ENCODE measurements at regions not wholly inside any gene's neighbourhood (a gene's known extent, or its start where the extent isn't known, plus 50 kb on each side); places are given as distances from the start of the nearest gene placed in this dataset.

DNA sequence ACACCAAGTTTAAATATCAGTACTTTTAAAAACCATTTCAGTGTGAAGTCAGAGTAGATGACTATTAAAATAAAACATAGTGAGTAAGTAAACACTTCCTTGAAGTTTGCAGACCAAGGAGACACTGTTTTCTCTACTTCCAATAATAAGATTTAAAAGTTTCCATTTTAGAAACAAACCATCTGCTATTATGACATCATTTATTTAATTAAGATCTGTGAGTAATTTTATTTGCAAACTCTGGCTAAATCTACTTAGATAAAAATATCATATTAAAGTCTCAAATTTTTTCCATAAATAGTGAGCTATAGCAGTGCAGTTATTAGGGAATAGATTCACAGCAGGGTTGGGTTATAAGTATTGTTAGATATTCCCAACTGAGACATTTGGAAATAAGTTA is 1267.0 kb upstream of the FLRT2 start:
- intact Hi-C loops (cut with micrococcal nuclease) = no loop called here
- no TSS peak for BruUV-seq (replicated peaks)
- TF ChIP-seq, protein P1, sequence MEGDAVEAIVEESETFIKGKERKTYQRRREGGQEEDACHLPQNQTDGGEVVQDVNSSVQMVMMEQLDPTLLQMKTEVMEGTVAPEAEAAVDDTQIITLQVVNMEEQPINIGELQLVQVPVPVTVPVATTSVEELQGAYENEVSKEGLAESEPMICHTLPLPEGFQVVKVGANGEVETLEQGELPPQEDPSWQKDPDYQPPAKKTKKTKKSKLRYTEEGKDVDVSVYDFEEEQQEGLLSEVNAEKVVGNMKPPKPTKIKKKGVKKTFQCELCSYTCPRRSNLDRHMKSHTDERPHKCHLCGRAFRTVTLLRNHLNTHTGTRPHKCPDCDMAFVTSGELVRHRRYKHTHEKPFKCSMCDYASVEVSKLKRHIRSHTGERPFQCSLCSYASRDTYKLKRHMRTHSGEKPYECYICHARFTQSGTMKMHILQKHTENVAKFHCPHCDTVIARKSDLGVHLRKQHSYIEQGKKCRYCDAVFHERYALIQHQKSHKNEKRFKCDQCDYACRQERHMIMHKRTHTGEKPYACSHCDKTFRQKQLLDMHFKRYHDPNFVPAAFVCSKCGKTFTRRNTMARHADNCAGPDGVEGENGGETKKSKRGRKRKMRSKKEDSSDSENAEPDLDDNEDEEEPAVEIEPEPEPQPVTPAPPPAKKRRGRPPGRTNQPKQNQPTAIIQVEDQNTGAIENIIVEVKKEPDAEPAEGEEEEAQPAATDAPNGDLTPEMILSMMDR (IDR thresholded peaks at IDR 0.05; ENCODE audit: unreplicated experiment) = no peak
- Mint-ChIP-seq H3K36me3 (ENCODE audit: insufficient read depth, unreplicated experiment) (no peaks in the 10 kb centered on the region), H3K27me3 (ENCODE audit: insufficient read depth, unreplicated experiment) (no peaks in the 10 kb centered on the region), H3K27ac (ENCODE audit: low read depth, unreplicated experiment) (no peak overlapping the region), H3K4me3 (ENCODE audit: unreplicated experiment) (no peak overlapping the region), H3K4me1 (ENCODE audit: insufficient read depth, unreplicated experiment) (no peaks in the 10 kb centered on the region), H3K9me3 (ENCODE audit: unreplicated experiment) (no peaks in the 10 kb centered on the region)
- CTCF ChIA-PET = no interaction called here
- POLR2A ChIA-PET = no interaction called here
- DNase-seq (ENCODE audit: unreplicated experiment) = no peak

DNA sequence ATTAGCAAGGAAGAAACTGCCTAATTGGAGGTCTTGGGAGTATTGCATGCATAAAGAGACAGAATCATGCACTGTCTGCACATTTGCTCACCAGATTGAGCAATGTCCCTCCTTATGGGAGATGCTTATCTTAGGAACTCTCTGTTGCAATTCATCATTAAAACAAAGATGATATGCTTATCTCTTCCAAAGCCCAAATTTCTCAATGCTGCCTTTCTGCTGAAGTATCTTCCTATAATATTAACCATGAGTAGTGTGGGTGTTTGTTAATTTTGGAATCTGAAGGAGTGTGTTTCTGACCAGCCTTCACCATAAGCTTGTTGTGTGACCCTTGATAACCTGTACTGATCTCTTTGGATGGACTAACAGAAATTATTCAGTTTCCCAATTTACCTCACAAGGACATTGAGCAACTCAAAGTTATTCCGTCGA is 1257.6 kb upstream of the FLRT2 start:
- no TSS peak for BruUV-seq (replicated peaks)
- no peak overlapping the region for H3K4me3 Mint-ChIP-seq (ENCODE audit: unreplicated experiment)
- H3K4me1 Mint-ChIP-seq (ENCODE audit: insufficient read depth, unreplicated experiment) = no peaks in the 10 kb centered on the region
- H3K27me3 Mint-ChIP-seq (ENCODE audit: insufficient read depth, unreplicated experiment) = no peaks in the 10 kb centered on the region
- no peak overlapping the region for H3K27ac Mint-ChIP-seq (ENCODE audit: low read depth, unreplicated experiment)
- H3K9me3 Mint-ChIP-seq (ENCODE audit: unreplicated experiment) = no peaks in the 10 kb centered on the region
- intact Hi-C loops (cut with micrococcal nuclease) = no loop called here
- CTCF ChIA-PET = no interaction called here
- no peaks in the 10 kb centered on the region for H3K36me3 Mint-ChIP-seq (ENCODE audit: insufficient read depth, unreplicated experiment)
- POLR2A ChIA-PET = no interaction called here
- no peak for DNase-seq (ENCODE audit: unreplicated experiment)
- TF ChIP-seq, protein P1 (IDR thresholded peaks at IDR 0.05; ENCODE audit: unreplicated experiment) = no peak

DNA sequence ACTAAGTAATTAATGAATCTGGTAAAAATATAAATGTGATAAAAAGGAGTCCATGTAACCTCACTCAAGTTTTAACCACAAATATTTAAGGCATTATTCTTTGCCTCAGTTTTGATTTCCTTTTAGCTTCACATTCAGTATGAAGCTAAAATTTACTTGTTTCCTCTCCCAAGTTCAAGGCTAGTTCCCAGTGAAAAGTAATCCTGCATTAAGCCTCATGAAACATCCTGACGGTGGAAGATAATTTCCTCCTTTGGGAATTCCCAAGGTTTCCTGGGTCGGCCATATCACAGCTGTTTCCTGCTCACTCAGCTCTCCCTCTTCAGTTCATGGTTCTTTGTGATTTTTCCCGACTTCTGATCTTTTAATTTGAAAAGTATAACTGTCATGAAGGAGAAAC is 1256.8 kb upstream of the FLRT2 start:
- DNase-seq (ENCODE audit: unreplicated experiment) = no peak
- H3K4me1 Mint-ChIP-seq (ENCODE audit: insufficient read depth, unreplicated experiment) = no peaks in the 10 kb centered on the region
- no peaks in the 10 kb centered on the region for H3K9me3 Mint-ChIP-seq (ENCODE audit: unreplicated experiment)
- H3K27ac Mint-ChIP-seq (ENCODE audit: low read depth, unreplicated experiment) = no peak overlapping the region
- BruUV-seq (replicated peaks) = no TSS peak
- TF ChIP-seq, protein P1 (IDR thresholded peaks at IDR 0.05; ENCODE audit: unreplicated experiment) = no peak
- intact Hi-C loops (cut with micrococcal nuclease) = no loop called here
- H3K36me3 Mint-ChIP-seq (ENCODE audit: insufficient read depth, unreplicated experiment) = no peaks in the 10 kb centered on the region
- CTCF ChIA-PET = no interaction called here
- POLR2A ChIA-PET = interaction anchor here (0.5 to 0.8 kb wide), 2 partner anchors 9 to 1526 kb away, joined by 3 to 8 read pairs; no protein-coding TSS in a partner anchor
- no peak overlapping the region for H3K4me3 Mint-ChIP-seq (ENCODE audit: unreplicated experiment)
- no peaks in the 10 kb centered on the region for H3K27me3 Mint-ChIP-seq (ENCODE audit: insufficient read depth, unreplicated experiment)

DNA sequence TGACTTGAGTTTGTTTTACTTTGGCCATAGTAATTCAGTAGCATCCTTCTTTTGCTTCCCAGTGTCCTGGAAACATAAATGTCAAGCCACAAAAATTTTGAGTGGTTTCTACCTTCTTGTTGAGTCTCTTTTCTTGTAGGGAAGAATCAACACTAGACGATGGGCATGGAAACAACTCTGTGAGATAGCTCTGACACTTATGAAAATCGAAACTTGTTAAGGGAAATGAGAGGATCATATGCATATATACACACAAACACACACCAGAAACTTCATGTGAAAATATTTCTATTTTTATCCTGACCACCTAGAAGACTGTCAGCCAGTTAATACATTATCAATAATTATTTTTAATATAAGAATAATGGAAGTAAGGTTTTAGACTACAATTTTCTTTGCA is 1247.3 kb upstream of the FLRT2 start:
- POLR2A ChIA-PET = interaction anchor here (0.6 kb wide), 1 partner anchor 34 kb away, joined by 3 read pairs; no protein-coding TSS in a partner anchor

More for the DNA sequence above, 1247.3 kb upstream of the FLRT2 start:
- Mint-ChIP-seq H3K4me3 (ENCODE audit: unreplicated experiment) (no peak overlapping the region), H3K9me3 (ENCODE audit: unreplicated experiment) (no peaks in the 10 kb centered on the region), H3K27ac (ENCODE audit: low read depth, unreplicated experiment) (no peak overlapping the region), H3K27me3 (ENCODE audit: insufficient read depth, unreplicated experiment) (no peaks in the 10 kb centered on the region), H3K36me3 (ENCODE audit: insufficient read depth, unreplicated experiment) (no peaks in the 10 kb centered on the region), H3K4me1 (ENCODE audit: insufficient read depth, unreplicated experiment) (no peaks in the 10 kb centered on the region)
- intact Hi-C loops (cut with micrococcal nuclease) = no loop called here
- no TSS peak for BruUV-seq (replicated peaks)
- CTCF ChIA-PET = no interaction called here
- no peak for DNase-seq (ENCODE audit: unreplicated experiment)
- TF ChIP-seq, protein P1 (IDR thresholded peaks at IDR 0.05; ENCODE audit: unreplicated experiment) = no peak
